Body of pancreas (tissue), 4 donors: ENCODE measurements at regions not wholly inside any gene's neighbourhood (a gene's known extent, or its start where the extent isn't known, plus 50 kb on each side); places are given as distances from the start of the nearest gene placed in this dataset.

Source experiments
- ATAC-seq: fragments of 150-250 bp; one replicate; pipeline ENCODE4 v1.9.1; 2016
- DNase-seq, 4 donors: peaks; one replicate each; pipeline ENCODE4 v3.0.0-alpha.2; 2019
- H3K27ac ChIP-seq, 4 donors: fragments of 200-600 bp; sonication (generic); 1 replicate in 3 of 4; 2 replicates in 1 of 4; pipeline versions ENCODE4 v1.5.1 to v1.6.1; 2016 to 2019; ENCODE audit warnings: mild to moderate bottlenecking in 1 of 4, mixed read lengths in 1 of 4, moderate library complexity in 1 of 4
- H3K27me3 ChIP-seq, 2 donors: fragments of 200-600 bp; sonication (generic); one replicate each; pipeline ENCODE4 v1.6.0; 2016; ENCODE audit warnings: mild to moderate bottlenecking in 1 of 2
- H3K36me3 ChIP-seq, 2 donors: fragments of 200-600 bp; sonication (generic); replicated peaks in 1 of 2; 2 replicates each; pipeline ENCODE4 v1.5.1; 2016; ENCODE audit warnings: low read depth in 2 of 2; ENCODE audit not compliant: insufficient read depth in 1 of 2
- H3K4me1 ChIP-seq: fragments of 200-600 bp; sonication (generic); one replicate; pipeline ENCODE4 v1.6.0; 2016
- H3K4me3 ChIP-seq, 2 donors: fragments of 200-600 bp; sonication (generic); 1 replicate in 1 of 2; 2 replicates in 1 of 2; pipeline ENCODE4 v1.5.1; 2016 to 2019
- H3K9me3 ChIP-seq, 3 donors: fragments of 200-600 bp; sonication (generic); 1 replicate in 2 of 3; 2 replicates in 1 of 3; pipeline ENCODE4 v1.5.1; 2016
- CTCF ChIP-seq, 7 experiments: fragments of 450-650 bp in 4 of 7; fragments of 200-600 bp in 3 of 7; sonication (generic) in 3 of 7; IDR thresholded peaks; one replicate each; pipeline ENCODE4 v1.5.1; 2016 to 2019; ENCODE audit warnings: antibody characterized with exemption in 7 of 7
- POLR2A ChIP-seq, 3 donors: fragments of 450-650 bp; IDR thresholded peaks; one replicate each; pipeline ENCODE4 v1.6.1; 2016; ENCODE audit warnings: antibody characterized with exemption in 3 of 3, mild to moderate bottlenecking in 2 of 3
- WGBS, 2 donors: methylation state at CpG; one replicate each; pipeline ENCODE4 v1.1.5; 2017; 5-methylcytosine and 5-hydroxymethylcytosine counted together
- intact Hi-C: fragments of 100-400 bp; cut with DNase I; formaldehyde crosslinking; loops from one replicate; pipeline ENCODE4 v1.15.1; 2023

- peaks cover 7% of the 10 kb centered on the region for H3K4me1 ChIP-seq
- TF ChIP-seq CTCF (IDR thresholded peaks at IDR 0.05): no peak
- TF ChIP-seq POLR2A (IDR thresholded peaks at IDR 0.05): no peak
- no peaks in the 10 kb centered on the region for H3K36me3 ChIP-seq
- WGBS, 2 donors: 93 to 100% methylated on average over 3 of the region's 3 CpGs
- H3K27ac ChIP-seq: no peak overlapping the region
- H3K27me3 ChIP-seq: no peaks in the 10 kb centered on the region
- no peaks in the 10 kb centered on the region for H3K9me3 ChIP-seq
- H3K4me3 ChIP-seq: no peak overlapping the region
- intact Hi-C loops: no loop called here
- DNase-seq (no peak), ATAC-seq (no peak)
Observed at GRCh38 chr6:158259845-158260244, 52.4 kb upstream of the TULP4 start.

GRCh38 chr6:158262082-158262481, 50.2 kb upstream of the TULP4 start:
- 72 to 85% methylated on average over 6 to 7 of the region's 7 CpGs for WGBS, 2 donors
- no peak for TF ChIP-seq CTCF (IDR thresholded peaks at IDR 0.05)
- no peak for TF ChIP-seq POLR2A (IDR thresholded peaks at IDR 0.05)
- H3K4me3 ChIP-seq: no peak overlapping the region
- DNase-seq: no peak
- no peak overlapping the region for H3K27ac ChIP-seq
- no peaks in the 10 kb centered on the region for H3K27me3 ChIP-seq
- no peak for ATAC-seq
- H3K36me3 ChIP-seq: no peaks in the 10 kb centered on the region
- intact Hi-C loops: no loop called here
- no peaks in the 10 kb centered on the region for H3K9me3 ChIP-seq
- H3K4me1 ChIP-seq: peaks cover under 1% of the 10 kb centered on the region
